ENCODE measurements at regions not wholly inside any gene's neighbourhood (a gene's known extent, or its start where the extent isn't known, plus 50 kb on each side); places are given as distances from the start of the nearest gene placed in this dataset.

- DNase-seq: no peak
Measured at GRCh38 chr1:72620453-72620852, 338.1 kb upstream of the NEGR1 start.

DNA sequence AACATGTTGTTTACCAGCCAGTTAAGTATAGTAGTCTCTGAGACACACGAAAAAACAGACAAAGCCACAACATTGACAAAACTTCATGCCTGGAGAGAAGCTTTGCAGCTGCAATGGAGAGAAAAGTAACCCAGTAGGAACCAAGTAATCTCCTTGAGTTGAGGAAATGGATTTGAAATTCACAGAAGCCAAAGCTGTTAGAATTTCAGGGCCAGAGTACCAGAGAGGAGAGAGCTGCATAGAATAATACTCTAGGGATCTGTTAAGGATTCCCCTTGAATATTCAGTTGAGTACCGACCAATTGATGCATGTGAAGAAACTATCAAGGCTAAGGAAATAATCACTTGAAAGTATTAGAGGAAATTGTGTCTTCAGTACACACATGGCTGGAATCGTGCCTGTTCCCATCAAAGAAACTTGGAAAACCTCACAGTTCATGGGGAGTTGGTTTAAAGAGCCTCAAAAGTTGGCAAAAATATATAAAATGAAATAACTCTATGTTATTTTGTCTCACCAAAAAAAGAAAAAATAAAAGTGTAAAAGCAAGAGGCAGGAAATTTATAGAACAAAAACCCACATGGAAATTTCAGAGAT is 324.0 kb upstream of the NEGR1 start:
- DNase-seq: peak; percentile 23

- DNase-seq: no peak
Measured at GRCh38 chr1:72601035-72601674, 318.8 kb upstream of the NEGR1 start.

DNA sequence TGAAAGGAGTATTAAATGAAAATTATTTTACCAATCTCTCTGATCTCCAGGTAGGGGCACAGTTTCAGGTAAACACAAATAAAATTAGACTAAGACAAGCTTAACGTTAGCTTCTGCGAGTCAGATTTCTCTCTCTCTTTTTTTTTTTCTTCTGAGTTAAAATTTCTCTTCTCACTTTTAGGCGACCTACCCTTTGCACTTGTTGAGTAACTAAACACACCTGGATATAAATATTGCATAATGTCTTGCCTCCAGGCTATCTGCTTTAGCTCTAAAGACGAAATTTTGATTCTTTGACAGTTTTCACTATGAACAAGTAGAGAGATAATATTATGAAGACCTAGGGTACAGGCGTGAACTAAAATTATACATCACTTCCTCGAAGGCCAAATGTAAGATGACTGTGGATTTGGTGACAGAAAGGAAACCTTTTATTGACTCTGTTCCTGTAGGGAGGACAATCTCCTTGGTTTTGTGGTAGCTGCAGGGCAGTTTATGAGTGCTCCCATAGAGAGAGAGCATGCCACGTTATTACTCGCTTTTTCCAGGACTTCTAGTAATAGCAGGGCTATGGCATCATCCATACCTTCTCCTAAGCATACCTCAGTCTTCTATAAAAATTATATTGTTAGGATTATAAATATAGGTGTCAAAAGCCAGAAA is 303.8 kb upstream of the NEGR1 start:
- no peak for DNase-seq

GRCh38 chr1:72579629-72580028 is 297.3 kb upstream of the NEGR1 start:
- DNase-seq: no peak

GRCh38 chr1:72570815-72571214 is 288.5 kb upstream of the NEGR1 start:
- DNase-seq: no peak

GRCh38 chr1:72568113-72568512 is 285.8 kb upstream of the NEGR1 start:
- no peak for DNase-seq

GRCh38 chr1:72567521-72567920 is 285.2 kb upstream of the NEGR1 start:
- DNase-seq: no peak

GRCh38 chr1:72564749-72565148 is 282.4 kb upstream of the NEGR1 start:
- DNase-seq: no peak

DNA sequence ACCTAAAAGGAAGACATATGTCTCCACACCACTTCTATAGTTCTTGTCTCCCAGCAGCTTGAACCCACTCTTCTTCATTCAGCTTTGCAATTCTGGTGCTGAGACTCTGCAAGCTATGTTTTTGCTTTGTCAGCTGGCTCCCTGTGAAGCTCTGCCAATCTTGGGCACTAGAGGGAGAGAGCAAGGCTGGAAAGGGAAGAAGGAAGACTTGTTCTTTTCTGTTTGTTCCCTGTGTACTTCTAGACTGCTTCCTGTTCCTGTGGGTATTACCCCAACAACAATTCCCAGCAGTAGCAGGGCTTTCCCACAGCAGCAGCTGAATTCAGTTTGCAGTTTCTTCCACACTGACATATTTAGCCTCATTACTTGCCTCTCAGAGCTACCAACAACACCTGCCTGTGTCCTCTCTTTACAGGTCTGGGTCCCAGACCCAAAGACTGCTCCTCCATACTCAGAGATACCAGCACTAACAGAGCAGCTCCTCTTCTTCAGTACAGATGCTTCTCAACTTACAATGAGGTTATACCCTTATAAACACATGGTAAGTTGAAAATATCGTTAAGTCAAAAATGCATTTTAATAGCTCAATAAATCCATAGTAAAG is 275.2 kb upstream of the NEGR1 start:
- no peak for DNase-seq

GRCh38 chr1:72547412-72547811 is 265.1 kb upstream of the NEGR1 start:
- no peak for DNase-seq

DNA sequence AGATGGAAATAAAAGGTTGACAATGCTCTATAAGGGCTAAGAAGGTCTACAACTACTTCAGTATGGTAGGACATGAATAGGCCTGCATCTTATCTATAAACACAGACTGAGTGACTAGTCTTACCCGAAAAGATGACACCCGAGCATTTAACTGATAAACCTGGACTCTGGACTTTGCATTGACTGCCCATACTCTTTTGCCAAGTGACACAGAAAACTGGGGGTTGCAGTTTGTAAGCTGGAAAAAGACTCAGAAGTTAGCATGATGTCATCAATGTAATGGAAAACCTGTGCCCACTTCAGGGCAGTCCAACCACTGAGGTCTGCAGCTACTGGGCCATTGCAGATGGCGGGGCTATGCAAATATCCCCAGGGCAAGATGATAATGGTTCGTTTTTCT is 258.3 kb upstream of the NEGR1 start:
- no peak for DNase-seq

DNA sequence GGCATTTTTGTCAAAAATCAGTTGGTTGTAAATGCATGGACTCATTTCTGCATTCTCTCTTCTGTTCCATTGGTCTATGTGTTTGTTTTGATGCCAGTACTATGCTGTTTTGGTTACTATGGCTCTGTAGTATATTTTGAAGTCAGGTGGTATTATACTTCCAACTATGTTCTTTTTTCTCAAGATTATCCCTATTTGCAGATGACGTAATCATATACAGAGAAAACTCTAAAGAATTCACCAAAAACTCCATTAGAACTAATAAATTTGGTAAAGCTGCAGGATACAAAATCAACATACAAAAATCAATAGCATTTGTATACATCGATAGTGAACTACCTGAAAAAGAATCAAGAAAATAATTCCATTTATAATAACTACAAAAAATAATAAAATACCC is 253.1 kb upstream of the NEGR1 start:
- DNase-seq: no peak

DNA sequence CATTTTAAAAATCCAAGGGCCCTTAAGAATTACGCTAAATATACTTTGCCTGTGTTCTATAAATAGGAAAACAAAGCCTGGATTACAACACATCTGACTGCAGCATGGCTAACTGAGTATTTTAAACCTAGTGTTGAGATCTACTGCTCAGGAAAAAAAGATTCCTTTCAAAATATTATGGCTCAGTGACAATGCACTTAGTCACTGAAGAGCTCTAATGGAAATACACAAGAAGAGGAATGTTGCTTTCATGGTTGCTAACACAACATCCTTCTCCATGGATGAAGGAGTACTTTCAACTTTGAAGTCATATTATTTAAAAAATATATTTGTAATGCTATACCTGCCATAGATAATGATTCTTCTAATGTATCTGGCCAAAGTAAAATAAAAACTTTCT is 248.3 kb upstream of the NEGR1 start:
- no peak for DNase-seq

GRCh38 chr1:72526926-72527325 is 244.6 kb upstream of the NEGR1 start:
- DNase-seq: no peak

- DNase-seq: no peak
Measured at GRCh38 chr1:72524021-72524420, 241.7 kb upstream of the NEGR1 start.

- DNase-seq: no peak
Measured at GRCh38 chr1:72521659-72522058, 239.3 kb upstream of the NEGR1 start.

DNA sequence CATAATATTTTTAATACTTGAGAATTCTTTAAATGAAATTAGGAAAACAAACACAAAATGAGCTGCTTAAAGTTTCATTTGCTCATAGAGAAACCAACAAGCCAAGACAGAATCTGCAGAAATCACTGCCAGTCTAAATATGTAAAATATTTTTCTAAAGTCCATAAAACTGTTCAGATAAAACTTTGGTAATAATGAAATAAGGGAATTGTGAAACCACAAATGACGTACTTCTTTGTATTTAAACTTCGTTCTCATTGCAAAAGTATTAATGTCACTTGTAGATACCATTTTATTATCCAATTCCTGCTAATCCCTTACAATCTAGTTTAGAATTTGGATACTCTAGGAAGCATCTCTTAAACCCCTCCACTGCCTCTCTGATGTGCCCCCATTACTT is 234.5 kb upstream of the NEGR1 start:
- no peak for DNase-seq

GRCh38 chr1:72516264-72516663 is 233.9 kb upstream of the NEGR1 start:
- no peak for DNase-seq

DNA sequence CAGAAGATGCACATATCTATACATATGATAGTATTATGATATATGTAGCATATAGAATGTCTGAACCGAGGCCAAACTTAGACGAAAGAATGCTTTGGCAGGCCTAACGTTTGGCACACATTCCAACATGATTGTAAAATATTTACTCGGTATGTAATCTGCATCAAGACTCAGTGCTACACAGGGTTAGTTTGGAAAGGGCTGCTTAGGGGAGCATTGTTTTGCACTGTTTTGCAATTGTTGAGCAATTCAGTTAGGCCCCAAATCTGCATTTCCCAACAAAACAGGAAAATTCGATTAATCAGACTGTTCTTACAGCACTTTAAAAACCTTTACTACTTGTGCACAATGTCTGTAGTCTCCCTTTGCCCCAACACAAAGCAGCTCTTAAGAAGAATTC is 216.0 kb upstream of the NEGR1 start:
- DNase-seq: no peak

DNA sequence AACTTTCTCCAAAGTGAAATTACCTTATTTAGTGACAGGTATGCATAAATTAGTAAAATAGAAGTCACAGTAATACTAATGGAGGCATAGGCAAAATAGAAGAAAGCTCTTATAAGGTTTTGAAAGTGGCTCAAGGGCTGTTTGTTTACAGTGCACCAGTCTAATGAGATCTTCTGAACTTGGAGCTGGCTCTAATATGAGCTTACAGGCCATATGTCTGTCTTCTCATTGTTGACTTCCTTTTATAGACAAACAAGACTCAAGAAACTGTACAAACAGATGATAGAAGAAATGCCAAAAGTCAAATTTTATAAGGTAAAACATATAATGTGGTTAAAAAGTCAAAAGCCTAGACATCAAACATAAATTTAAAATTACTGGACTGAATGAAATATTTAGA is 207.5 kb upstream of the NEGR1 start:
- no peak for DNase-seq

- DNase-seq: peak; percentile 30
Measured at GRCh38 chr1:72485801-72486200, 203.5 kb upstream of the NEGR1 start.

DNA sequence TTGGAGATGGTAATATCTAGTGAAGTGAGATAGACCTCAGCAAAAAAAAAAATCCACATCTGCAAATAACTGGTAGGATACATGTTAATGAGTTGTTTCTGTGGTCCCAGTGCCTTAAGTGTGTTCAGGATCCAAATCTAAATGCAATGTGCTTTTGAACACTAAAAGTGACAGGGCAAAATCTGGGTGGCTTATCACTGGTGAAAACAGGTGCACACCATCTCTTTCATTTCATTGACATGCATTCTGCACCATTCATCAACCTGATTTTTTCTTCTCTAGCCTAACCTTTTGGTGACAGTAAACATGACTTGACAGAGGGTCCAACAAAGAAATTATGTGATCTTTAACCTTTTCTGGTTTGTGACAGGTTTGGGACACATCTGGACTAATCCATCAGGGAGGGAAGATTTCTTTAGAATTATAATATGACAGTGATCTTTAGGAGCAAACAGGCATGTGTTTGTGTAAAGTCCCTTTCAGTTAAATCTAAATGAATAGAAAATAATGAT is 201.6 kb upstream of the NEGR1 start:
- no peak for DNase-seq

Data from right hindlimb (tissue), 1 donor.